Peyer's patch (tissue), 4 donors: ENCODE measurements at regions not wholly inside any gene's neighbourhood (a gene's known extent, or its start where the extent isn't known, plus 50 kb on each side); places are given as distances from the start of the nearest gene placed in this dataset.

ENCODE experiments used
- CTCF ChIP-seq, 6 experiments: fragments of 450-650 bp in 4 of 6; fragments of 200-600 bp in 2 of 6; sonication (generic) in 1 of 6; IDR thresholded peaks; one replicate each; pipeline ENCODE4 v1.5.1; 2017 to 2019; ENCODE audit warnings: antibody characterized with exemption in 6 of 6, mild to moderate bottlenecking in 3 of 6, moderate library complexity in 1 of 6
- POLR2A ChIP-seq, 2 donors: fragments of 450-650 bp; IDR thresholded peaks; one replicate each; pipeline ENCODE4 v1.5.1; 2017; ENCODE audit warnings: antibody characterized with exemption in 2 of 2, mild to moderate bottlenecking in 2 of 2, moderate library complexity in 2 of 2

- TF ChIP-seq POLR2A (IDR thresholded peaks at IDR 0.05) (no peak), CTCF (IDR thresholded peaks at IDR 0.05) (no peak)
Observed at GRCh38 chr7:1365846-1366245, 93.4 kb downstream of the MICALL2 start.
